Left lung (tissue), 4 donors: ENCODE measurements at regions not wholly inside any gene's neighbourhood (a gene's known extent, or its start where the extent isn't known, plus 50 kb on each side); places are given as distances from the start of the nearest gene placed in this dataset.

Experiments
- ATAC-seq: fragments of 200-7000 bp; cut with Tn5 transposase; one replicate; pipeline ENCODE4 v1.9.1; 2020; ENCODE audit warnings: moderate library complexity
- DNase-seq, 4 donors: peaks; one replicate each; pipeline ENCODE4 v3.0.0-alpha.2; 2013 to 2020
- H3K27ac ChIP-seq, 2 donors: fragments of 200-600 bp; sonication (generic) in 1 of 2; one replicate each; pipeline versions ENCODE4 v1.5.0 to v1.8.0; 2020 to 2021
- H3K27me3 ChIP-seq, 2 donors: fragments of 200-600 bp; sonication (generic) in 1 of 2; one replicate each; pipeline versions ENCODE4 v1.5.0 to v1.8.0; 2020 to 2021
- H3K36me3 ChIP-seq, 2 donors: fragments of 200-600 bp; sonication (generic) in 1 of 2; one replicate each; pipeline versions ENCODE4 v1.5.0 to v1.8.0; 2020 to 2021
- H3K4me1 ChIP-seq, 2 donors: fragments of 200-600 bp; one replicate each; pipeline ENCODE4 v1.8.0; 2021
- H3K4me3 ChIP-seq, 2 donors: fragments of 200-600 bp; sonication (generic) in 1 of 2; one replicate each; pipeline versions ENCODE4 v1.5.0 to v1.8.0; 2020 to 2021; ENCODE audit warnings: mild to moderate bottlenecking in 1 of 2
- H3K9me3 ChIP-seq, 2 donors: fragments of 200-600 bp; sonication (generic) in 1 of 2; one replicate each; pipeline versions ENCODE4 v1.5.0 to v1.8.0; 2020 to 2021
- intact Hi-C, 2 donors: fragments of 100-400 bp; cut with DNase I; formaldehyde crosslinking; loops; one replicate each; pipeline versions ENCODE4 v1.11.2 to v1.14.2; 2022
- TF ChIP-seq, protein P1 (sequence below), 2 donors: fragments of 200-600 bp; sonication (generic) in 1 of 2; IDR thresholded peaks; one replicate each; pipeline versions ENCODE4 v1.5.0 to v1.8.0; 2021; ENCODE audit warnings: antibody characterized with exemption in 2 of 2
- donor health status: DM: no; HTN: yes; CAD: no.
- donor health status: DM: no; HTN: no; CAD: no.

DNA sequence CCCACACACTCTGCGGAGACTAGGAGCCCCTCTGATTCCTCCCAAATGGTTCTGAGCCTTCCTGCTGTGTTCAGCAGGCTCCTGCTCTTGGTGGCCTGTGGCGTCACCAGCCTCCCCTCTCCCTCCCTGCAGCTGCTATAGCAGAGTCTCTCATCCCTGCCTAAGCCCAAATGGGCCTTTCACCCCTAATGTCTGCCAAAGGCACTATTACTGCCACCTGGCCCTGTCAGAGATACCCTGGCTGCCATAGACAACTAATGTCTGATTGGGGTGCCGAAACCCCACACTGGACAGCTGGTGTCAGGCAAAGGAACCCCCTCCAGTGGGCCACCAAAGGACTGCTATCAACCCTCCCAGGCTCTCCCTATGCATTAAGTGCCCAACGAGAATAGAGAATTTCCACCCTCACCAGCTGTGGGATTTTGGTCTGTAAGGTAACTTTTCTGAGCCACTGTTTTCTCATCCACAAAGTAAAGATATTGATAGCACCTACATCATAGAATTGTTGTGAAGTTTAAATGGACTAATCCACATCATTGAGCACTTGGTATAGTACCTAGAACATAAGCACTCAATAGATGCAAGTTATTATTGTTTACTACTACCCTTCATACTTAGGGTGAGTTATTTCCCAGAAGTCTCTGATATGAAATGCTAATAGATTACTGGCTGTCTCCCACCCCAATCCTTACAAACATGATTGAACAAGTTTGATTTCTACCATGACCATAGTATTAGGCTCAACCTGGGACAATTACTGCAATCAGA, 421.3 kb downstream of the MID1IP1 start:
- Histone ChIP-seq H3K9me3 (no peaks in the 10 kb centered on the region), H3K36me3 (no peaks in the 10 kb centered on the region), H3K27ac (no peak overlapping the region), H3K27me3 (no peaks in the 10 kb centered on the region), H3K4me1 (no peaks in the 10 kb centered on the region), H3K4me3 (no peak overlapping the region)
- ATAC-seq = no peak
- no peak for DNase-seq
- intact Hi-C loops = no loop called here
- TF ChIP-seq, protein P1, sequence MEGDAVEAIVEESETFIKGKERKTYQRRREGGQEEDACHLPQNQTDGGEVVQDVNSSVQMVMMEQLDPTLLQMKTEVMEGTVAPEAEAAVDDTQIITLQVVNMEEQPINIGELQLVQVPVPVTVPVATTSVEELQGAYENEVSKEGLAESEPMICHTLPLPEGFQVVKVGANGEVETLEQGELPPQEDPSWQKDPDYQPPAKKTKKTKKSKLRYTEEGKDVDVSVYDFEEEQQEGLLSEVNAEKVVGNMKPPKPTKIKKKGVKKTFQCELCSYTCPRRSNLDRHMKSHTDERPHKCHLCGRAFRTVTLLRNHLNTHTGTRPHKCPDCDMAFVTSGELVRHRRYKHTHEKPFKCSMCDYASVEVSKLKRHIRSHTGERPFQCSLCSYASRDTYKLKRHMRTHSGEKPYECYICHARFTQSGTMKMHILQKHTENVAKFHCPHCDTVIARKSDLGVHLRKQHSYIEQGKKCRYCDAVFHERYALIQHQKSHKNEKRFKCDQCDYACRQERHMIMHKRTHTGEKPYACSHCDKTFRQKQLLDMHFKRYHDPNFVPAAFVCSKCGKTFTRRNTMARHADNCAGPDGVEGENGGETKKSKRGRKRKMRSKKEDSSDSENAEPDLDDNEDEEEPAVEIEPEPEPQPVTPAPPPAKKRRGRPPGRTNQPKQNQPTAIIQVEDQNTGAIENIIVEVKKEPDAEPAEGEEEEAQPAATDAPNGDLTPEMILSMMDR (IDR thresholded peaks at IDR 0.05) = no peak

DNA sequence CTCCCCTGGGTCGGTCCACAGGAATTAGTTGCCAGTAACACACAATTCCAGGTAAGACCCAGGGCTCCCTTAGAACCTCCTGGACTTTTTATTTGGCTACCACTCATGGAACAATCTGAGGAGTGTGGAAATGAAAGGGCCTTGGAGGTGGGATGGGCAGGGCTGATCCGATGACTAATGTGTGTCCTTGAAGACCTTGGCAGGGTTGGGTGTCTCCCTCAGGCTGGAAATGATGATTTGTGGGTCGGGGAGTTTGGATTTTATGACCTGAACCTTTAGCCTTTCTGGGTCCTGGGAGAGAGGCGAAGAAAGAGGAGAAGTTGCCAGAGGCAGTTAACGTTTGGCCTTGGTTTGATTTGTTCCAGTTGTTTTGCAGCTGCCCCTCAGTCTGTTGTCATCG, 425.0 kb downstream of the MID1IP1 start:
- H3K9me3 ChIP-seq = no peaks in the 10 kb centered on the region
- H3K4me1 ChIP-seq = no peaks in the 10 kb centered on the region
- TF ChIP-seq, protein P1 (IDR thresholded peaks at IDR 0.05) = no peak
- DNase-seq = no peak
- no peaks in the 10 kb centered on the region for H3K27me3 ChIP-seq
- no peak for ATAC-seq
- intact Hi-C loops = no loop called here
- H3K27ac ChIP-seq = no peak overlapping the region
- no peak overlapping the region for H3K4me3 ChIP-seq
- H3K36me3 ChIP-seq = no peaks in the 10 kb centered on the region

DNA sequence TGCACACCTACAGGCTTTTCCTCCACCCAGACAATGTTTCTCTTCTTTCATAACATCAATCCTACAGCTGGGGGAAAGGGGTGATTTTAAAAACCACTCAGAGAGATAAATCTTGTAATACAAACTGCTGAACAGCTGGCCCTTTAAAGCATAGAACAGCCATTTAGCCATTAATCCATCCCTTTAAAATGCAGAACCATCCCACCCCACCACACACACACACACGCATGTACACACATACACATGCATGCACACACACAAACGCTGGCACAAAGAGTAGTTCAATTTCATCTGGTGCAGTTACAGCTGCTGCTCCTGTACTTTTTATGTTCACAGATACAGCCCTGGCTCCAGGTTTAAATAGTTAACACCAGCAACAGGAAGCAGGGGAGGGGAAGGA, 426.1 kb downstream of the MID1IP1 start:
- Histone ChIP-seq H3K27ac (no peak overlapping the region), H3K27me3 (no peaks in the 10 kb centered on the region), H3K4me3 (no peak overlapping the region), H3K4me1 (no peaks in the 10 kb centered on the region), H3K36me3 (no peaks in the 10 kb centered on the region), H3K9me3 (no peaks in the 10 kb centered on the region)
- ATAC-seq (no peak), DNase-seq (no peak)
- intact Hi-C loops = no loop called here
- TF ChIP-seq, protein P1 (IDR thresholded peaks at IDR 0.05) = no peak

DNA sequence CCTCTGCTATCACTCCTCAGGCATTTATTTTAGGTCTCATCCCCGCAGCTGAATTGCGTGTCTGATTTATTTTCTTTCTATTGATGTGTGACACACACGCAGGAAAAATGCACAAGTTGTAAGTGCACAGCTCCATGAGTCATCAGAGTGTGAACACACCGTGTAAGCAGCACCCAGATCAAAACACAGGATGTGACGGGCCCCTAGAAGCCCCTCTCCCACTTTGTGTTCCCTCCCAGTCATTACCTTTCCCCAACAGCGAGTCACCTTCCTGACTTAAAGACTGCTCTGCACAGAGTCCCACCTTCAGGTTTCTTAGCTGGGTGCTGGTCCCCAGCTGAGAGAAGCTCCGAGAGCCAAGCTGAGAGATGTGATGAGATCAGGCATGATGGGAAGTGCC, 436.7 kb downstream of the MID1IP1 start:
- H3K4me1 ChIP-seq = no peaks in the 10 kb centered on the region
- no peaks in the 10 kb centered on the region for H3K9me3 ChIP-seq
- ATAC-seq (no peak), DNase-seq (no peak)
- no peaks in the 10 kb centered on the region for H3K36me3 ChIP-seq
- no peak overlapping the region for H3K27ac ChIP-seq
- TF ChIP-seq, protein P1 (IDR thresholded peaks at IDR 0.05) = no peak
- H3K27me3 ChIP-seq = no peaks in the 10 kb centered on the region
- no peak overlapping the region for H3K4me3 ChIP-seq
- intact Hi-C loops = no loop called here

DNA sequence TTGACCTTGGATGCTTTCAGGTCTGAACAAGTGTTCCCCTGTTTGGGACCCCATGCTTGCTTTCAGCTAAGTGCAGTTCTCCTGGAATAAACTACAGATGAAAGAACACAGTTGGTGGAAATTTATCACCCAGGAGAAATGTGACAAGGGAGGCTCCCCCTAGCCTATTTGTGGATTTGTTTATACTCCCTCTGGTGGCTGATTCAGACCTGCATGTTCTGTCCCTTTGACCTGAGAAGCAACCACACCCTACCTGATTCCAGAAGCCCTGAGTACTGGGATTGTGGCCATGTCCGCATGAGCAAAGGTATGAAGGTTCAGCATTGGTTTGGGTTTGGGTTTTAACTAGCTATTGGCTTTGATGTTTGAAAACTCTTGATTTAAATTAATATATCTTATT, 440.9 kb downstream of the MID1IP1 start:
- Histone ChIP-seq H3K36me3 (no peaks in the 10 kb centered on the region), H3K9me3 (no peaks in the 10 kb centered on the region), H3K4me3 (no peak overlapping the region), H3K27me3 (no peaks in the 10 kb centered on the region), H3K27ac (no peak overlapping the region), H3K4me1 (no peaks in the 10 kb centered on the region)
- TF ChIP-seq, protein P1 (IDR thresholded peaks at IDR 0.05) = peak; percentile 25 to 36
- ATAC-seq (peak; percentile 79), DNase-seq (no peak)
- intact Hi-C loops = no loop called here
